Thyroid gland (tissue), 4 donors: ENCODE measurements at regions not wholly inside any gene's neighbourhood (a gene's known extent, or its start where the extent isn't known, plus 50 kb on each side); places are given as distances from the start of the nearest gene placed in this dataset.
A peak's percentile ranks its signal among the peaks of the same experiment; 100 is the strongest.

ENCODE experiments used
- DNase-seq, 2 donors: peaks; one replicate each; pipeline ENCODE4 v3.0.0-alpha.2; 2019
- H3K27ac ChIP-seq, 3 donors: fragments of 200-600 bp; sonication (generic); 1 replicate in 2 of 3; 2 replicates in 1 of 3; pipeline ENCODE4 v1.5.1; 2016 to 2019; ENCODE audit warnings: mild to moderate bottlenecking in 1 of 3, moderate library complexity in 1 of 3
- H3K27me3 ChIP-seq: fragments of 200-600 bp; sonication (generic); one replicate; pipeline ENCODE4 v1.5.1; 2019
- H3K36me3 ChIP-seq, 2 donors: fragments of 200-600 bp; sonication (generic); one replicate each; pipeline ENCODE4 v1.5.1; 2016 to 2019
- H3K4me1 ChIP-seq, 2 donors: fragments of 200-600 bp; sonication (generic); one replicate each; pipeline ENCODE4 v1.5.1; 2017 to 2019
- H3K4me3 ChIP-seq, 3 donors: fragments of 200-600 bp; sonication (generic); replicated peaks in 1 of 3; 1 replicate in 2 of 3; 2 replicates in 1 of 3; pipeline ENCODE4 v1.5.1; 2016; ENCODE audit warnings: mild to moderate bottlenecking in 1 of 3
- H3K9me3 ChIP-seq: fragments of 200-600 bp; sonication (generic); one replicate; pipeline ENCODE4 v1.5.1; 2017
- CTCF ChIP-seq, 6 experiments: fragments of 200-600 bp in 3 of 6; fragments of 450-650 bp in 3 of 6; sonication (generic) in 3 of 6; IDR thresholded peaks; one replicate each; pipeline ENCODE4 v1.5.1; 2016 to 2019; ENCODE audit warnings: antibody characterized with exemption in 6 of 6, mild to moderate bottlenecking in 2 of 6, inconsistent platforms in 1 of 6, moderate library complexity in 1 of 6
- POLR2A ChIP-seq, 2 donors: fragments of 450-650 bp; IDR thresholded peaks; one replicate each; pipeline ENCODE4 v1.6.1; 2017; ENCODE audit warnings: antibody characterized with exemption in 2 of 2, mild to moderate bottlenecking in 2 of 2, moderate library complexity in 1 of 2
- WGBS, 2 donors: methylation state at CpG; one replicate each; pipeline ENCODE4 v1.1.5; 2017; 5-methylcytosine and 5-hydroxymethylcytosine counted together
- intact Hi-C: fragments of 100-400 bp; cut with DNase I; formaldehyde crosslinking; loops from one replicate; pipeline ENCODE4 v1.15.1; 2023

- DNase-seq = no peak
- Histone ChIP-seq H3K27me3 (no peaks in the 10 kb centered on the region), H3K4me1 (no peaks in the 10 kb centered on the region), H3K9me3 (no peaks in the 10 kb centered on the region), H3K36me3 (no peaks in the 10 kb centered on the region), H3K27ac (no peak overlapping the region), H3K4me3 (no peak overlapping the region)
- intact Hi-C loops = no loop called here
- 95 to 97% methylated on average over 1 of the region's 1 CpG for WGBS, 2 donors
- TF ChIP-seq POLR2A (IDR thresholded peaks at IDR 0.05) = no peak
- no peak for TF ChIP-seq CTCF (IDR thresholded peaks at IDR 0.05)
Measured at GRCh38 chr4:187516224-187516623, 479.3 kb upstream of the ZFP42 start.

DNA sequence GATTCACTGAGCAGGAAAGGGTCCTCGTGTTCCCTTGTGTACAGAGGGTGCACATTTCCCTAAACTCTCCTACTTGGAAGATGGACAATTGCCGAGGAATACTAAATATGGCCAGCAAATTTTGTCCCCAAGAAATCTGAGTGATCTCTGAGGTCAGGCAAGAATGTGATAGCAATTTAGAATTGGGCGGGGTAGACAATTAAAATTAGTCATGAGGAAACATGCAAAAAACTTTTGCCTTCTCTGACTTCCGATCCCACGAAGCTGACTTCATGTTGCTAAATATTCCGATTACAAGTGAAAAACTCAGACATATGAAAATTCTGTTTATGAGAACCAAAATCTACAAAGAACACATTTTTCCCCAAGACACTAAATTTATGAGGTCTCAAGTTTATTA is 453.9 kb upstream of the ZFP42 start:
- intact Hi-C loops = no loop called here
- Histone ChIP-seq H3K27ac (peak overlapping the region in 1 of 3 donors; percentile 59), H3K4me3 (no peak overlapping the region), H3K36me3 (no peaks in the 10 kb centered on the region), H3K9me3 (no peaks in the 10 kb centered on the region), H3K4me1 (peaks cover 9 to 16% of the 10 kb centered on the region in 2 donors), H3K27me3 (no peaks in the 10 kb centered on the region)
- no peak for TF ChIP-seq POLR2A (IDR thresholded peaks at IDR 0.05)
- no peak for TF ChIP-seq CTCF (IDR thresholded peaks at IDR 0.05)
- 50% methylated on average over 6 of the region's 6 CpGs for WGBS, 2 donors
- DNase-seq = no peak

- WGBS, 2 donors = 78 to 86% methylated on average over 4 of the region's 4 CpGs
- Histone ChIP-seq H3K27ac (no peak overlapping the region), H3K4me3 (no peak overlapping the region), H3K9me3 (no peaks in the 10 kb centered on the region), H3K27me3 (no peaks in the 10 kb centered on the region), H3K36me3 (no peaks in the 10 kb centered on the region), H3K4me1 (peaks cover 9 to 16% of the 10 kb centered on the region in 2 donors)
- DNase-seq = no peak
- intact Hi-C loops = no loop called here
- no peak for TF ChIP-seq CTCF (IDR thresholded peaks at IDR 0.05)
Measured at GRCh38 chr4:187544461-187545053, 451.0 kb upstream of the ZFP42 start.

DNA sequence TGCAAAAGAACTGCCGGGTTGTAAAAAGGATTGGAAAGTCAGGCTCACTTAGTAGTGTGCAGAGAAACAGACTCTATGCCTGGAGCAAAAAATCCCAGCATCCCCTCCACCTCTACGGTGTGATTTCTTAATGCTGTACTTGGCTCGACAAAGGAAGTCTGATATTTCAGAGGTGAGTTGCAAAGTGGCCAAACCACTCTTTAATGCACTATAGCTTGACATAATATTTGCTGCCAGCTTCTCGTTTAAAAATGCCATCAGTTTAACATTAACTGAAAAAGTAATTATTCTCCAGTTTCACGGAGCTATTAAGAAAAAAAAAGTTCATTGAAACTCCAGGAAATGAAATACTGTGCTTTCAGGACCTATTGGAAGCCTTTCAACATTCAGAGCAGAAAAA is 448.3 kb upstream of the ZFP42 start:
- 8 to 13% methylated on average over 5 of the region's 5 CpGs for WGBS, 2 donors
- H3K36me3 ChIP-seq = no peaks in the 10 kb centered on the region
- no peak overlapping the region for H3K4me3 ChIP-seq
- peak overlapping the region in 1 of 3 donors; percentile 29 for H3K27ac ChIP-seq
- peak; percentile 23 to 40 for DNase-seq
- H3K27me3 ChIP-seq = no peaks in the 10 kb centered on the region
- no peaks in the 10 kb centered on the region for H3K4me1 ChIP-seq
- intact Hi-C loops = no loop called here
- H3K9me3 ChIP-seq = no peaks in the 10 kb centered on the region
- TF ChIP-seq POLR2A (IDR thresholded peaks at IDR 0.05) = no peak
- no peak for TF ChIP-seq CTCF (IDR thresholded peaks at IDR 0.05)

DNA sequence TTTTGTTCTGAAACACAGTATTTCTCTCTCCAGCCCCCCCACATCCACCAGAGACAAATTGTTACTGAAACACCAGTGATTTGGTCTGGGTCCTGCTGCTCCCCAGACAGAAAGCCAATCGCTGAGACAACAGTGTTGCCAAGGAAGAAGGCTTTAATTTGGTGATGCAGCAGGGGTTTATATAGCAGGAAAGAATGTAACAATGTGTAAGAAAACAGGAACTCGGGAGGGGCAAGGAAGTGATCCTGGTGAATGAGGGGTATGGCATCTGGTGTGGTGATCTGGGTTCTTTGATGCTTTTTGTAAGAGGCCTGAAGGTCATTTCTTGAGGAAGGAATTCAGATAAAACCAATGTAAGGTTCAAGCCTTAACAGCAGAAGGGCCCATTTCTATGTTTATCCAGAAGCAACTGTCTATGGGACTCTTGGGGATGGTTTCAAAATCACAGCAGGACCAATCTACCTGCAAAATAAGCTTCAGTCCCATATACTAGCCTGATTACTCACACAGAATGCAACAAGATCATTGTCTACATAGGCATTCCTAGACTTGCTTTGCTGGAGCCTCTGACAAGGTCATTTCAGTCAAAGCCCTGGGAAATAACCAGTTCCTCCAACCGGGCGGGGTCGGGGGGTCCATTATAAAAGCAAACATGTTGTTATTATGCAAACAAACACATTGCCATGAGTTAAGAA is 445.2 kb upstream of the ZFP42 start:
- intact Hi-C loops = no loop called here
- Histone ChIP-seq H3K27ac (no peak overlapping the region), H3K36me3 (no peaks in the 10 kb centered on the region), H3K4me3 (no peak overlapping the region), H3K4me1 (no peaks in the 10 kb centered on the region), H3K27me3 (no peaks in the 10 kb centered on the region), H3K9me3 (no peaks in the 10 kb centered on the region)
- no peak for DNase-seq
- TF ChIP-seq CTCF (IDR thresholded peaks at IDR 0.05) (no peak), POLR2A (IDR thresholded peaks at IDR 0.05) (no peak)
- WGBS, 2 donors = 84 to 86% methylated on average over 5 of the region's 5 CpGs
